ENCODE measurements at regions not wholly inside any gene's neighbourhood (a gene's known extent, or its start where the extent isn't known, plus 50 kb on each side); places are given as distances from the start of the nearest gene placed in this dataset.

GRCh38 chr17:13362341-13363122, 239.2 kb downstream of the HS3ST3A1 start:
- H3K4me3 ChIP-seq (replicated peaks in 1 of 3; ENCODE audit: low read depth in 2 of 3, low read length in 3 of 3) = no peak overlapping the region
- DNase-seq = no peak
- WGBS (ENCODE audit: insufficient coverage) = 100% methylated on average over 1 of the region's 9 CpGs

DNA sequence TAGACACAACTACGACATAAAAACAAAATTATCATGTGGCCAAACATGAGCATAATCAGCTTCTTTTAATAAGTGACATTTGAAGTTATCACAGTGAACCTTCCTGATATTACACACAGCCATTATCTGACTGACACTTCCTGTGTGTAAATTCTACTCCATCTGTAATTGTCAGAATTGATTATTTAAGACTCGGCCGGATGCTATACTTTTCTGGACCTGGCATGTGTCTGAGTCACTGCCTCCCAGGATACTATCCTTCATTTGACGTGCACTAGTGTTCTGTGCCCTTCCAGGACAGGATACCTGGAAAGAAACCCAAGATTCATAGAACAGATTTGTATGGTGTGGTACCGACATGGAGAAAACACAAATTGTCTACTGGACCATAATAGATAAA, 242.0 kb downstream of the HS3ST3A1 start:
- Histone ChIP-seq H3K4me2 (replicated peaks; ENCODE audit: extremely low read depth, low read length, poor library complexity, severe bottlenecking) (no peak overlapping the region), H3K27me3 (ENCODE audit: control insufficient read depth in 2 of 2, insufficient read depth in 2 of 2, low read length in 2 of 2) (no peaks in the 10 kb centered on the region), H3K4me1 (ENCODE audit: control insufficient read depth in 1 of 2, insufficient read depth in 2 of 2, low read length in 2 of 2) (no peaks in the 10 kb centered on the region), H3K4me3 (replicated peaks in 1 of 3; ENCODE audit: low read depth in 2 of 3, low read length in 3 of 3) (no peak overlapping the region), H3K9me3 (replicated peaks in 1 of 2; ENCODE audit: control insufficient read depth in 1 of 2, insufficient read depth in 1 of 2, low read length in 2 of 2) (no peaks in the 10 kb centered on the region), H4K20me1 (ENCODE audit: insufficient read depth, low read length) (no peaks in the 10 kb centered on the region), H3K9ac (ENCODE audit: insufficient read depth, low read length, poor library complexity, severe bottlenecking) (no peak overlapping the region), H3K27ac (ENCODE audit: low read depth in 1 of 2, low read length in 2 of 2) (no peak overlapping the region), H3K36me3 (replicated peaks in 1 of 2; ENCODE audit: control insufficient read depth in 1 of 2, insufficient read depth in 2 of 2, low read length in 2 of 2) (no peaks in the 10 kb centered on the region), H2AFZ (ENCODE audit: insufficient read depth, low read depth, low read length, poor library complexity, severe bottlenecking) (no peak overlapping the region), H3K79me2 (ENCODE audit: insufficient read depth, low read length) (no peaks in the 10 kb centered on the region)
- Mint-ChIP-seq H3K27ac (no peak overlapping the region), H3K9me3 (peaks cover 0 to 8% (median 2%) of the 10 kb centered on the region in 7 donors), H3K36me3 (no peaks in the 10 kb centered on the region), H3K4me3 (no peak overlapping the region), H3K4me1 (no peaks in the 10 kb centered on the region), H3K27me3 (ENCODE audit: low read depth in 3 of 3) (peaks cover 0 to 3% (median 0%) of the 10 kb centered on the region in 3 donors)
- no peak for DNase-seq
- TF ChIP-seq CTCF (IDR thresholded peaks at IDR 0.05) = no peak
- 92% methylated on average over 2 of the region's 5 CpGs for WGBS (ENCODE audit: insufficient coverage)
- intact Hi-C loops (cut with micrococcal nuclease) = no loop called here

More at GRCh38 chr17:13362341-13363122, 239.2 kb downstream of the HS3ST3A1 start:
- H3K9me3 ChIP-seq (replicated peaks in 1 of 2; ENCODE audit: control insufficient read depth in 1 of 2, insufficient read depth in 1 of 2, low read length in 2 of 2) = no peaks in the 10 kb centered on the region
- no peaks in the 10 kb centered on the region for H4K20me1 ChIP-seq (ENCODE audit: insufficient read depth, low read length)
- no peak overlapping the region for H3K4me3 Mint-ChIP-seq
- H3K9ac ChIP-seq (ENCODE audit: insufficient read depth, low read length, poor library complexity, severe bottlenecking) = no peak overlapping the region
- peaks cover 0 to 2% (median 0%) of the 10 kb centered on the region in 7 donors for H3K9me3 Mint-ChIP-seq
- intact Hi-C loops (cut with micrococcal nuclease) = no loop called here
- no peaks in the 10 kb centered on the region for H3K36me3 ChIP-seq (replicated peaks in 1 of 2; ENCODE audit: control insufficient read depth in 1 of 2, insufficient read depth in 2 of 2, low read length in 2 of 2)
- H3K4me1 Mint-ChIP-seq = no peaks in the 10 kb centered on the region
- no peaks in the 10 kb centered on the region for H3K27me3 Mint-ChIP-seq (ENCODE audit: low read depth in 3 of 3)
- H2AFZ ChIP-seq (ENCODE audit: insufficient read depth, low read depth, low read length, poor library complexity, severe bottlenecking) = no peak overlapping the region
- H3K79me2 ChIP-seq (ENCODE audit: insufficient read depth, low read length) = no peaks in the 10 kb centered on the region
- H3K4me2 ChIP-seq (replicated peaks; ENCODE audit: extremely low read depth, low read length, poor library complexity, severe bottlenecking) = no peak overlapping the region
- TF ChIP-seq CTCF (IDR thresholded peaks at IDR 0.05) = no peak
- no peak overlapping the region for H3K27ac Mint-ChIP-seq
- H3K36me3 Mint-ChIP-seq = no peaks in the 10 kb centered on the region
- H3K4me1 ChIP-seq (ENCODE audit: control insufficient read depth in 1 of 2, insufficient read depth in 2 of 2, low read length in 2 of 2) = no peaks in the 10 kb centered on the region
- no peak overlapping the region for H3K27ac ChIP-seq (ENCODE audit: low read depth in 1 of 2, low read length in 2 of 2)
- no peaks in the 10 kb centered on the region for H3K27me3 ChIP-seq (ENCODE audit: control insufficient read depth in 2 of 2, insufficient read depth in 2 of 2, low read length in 2 of 2)

Data from CD14-positive monocyte (primary cell).